ENCODE measurements at regions not wholly inside any gene's neighbourhood (a gene's known extent, or its start where the extent isn't known, plus 50 kb on each side); places are given as distances from the start of the nearest gene placed in this dataset.

DNA sequence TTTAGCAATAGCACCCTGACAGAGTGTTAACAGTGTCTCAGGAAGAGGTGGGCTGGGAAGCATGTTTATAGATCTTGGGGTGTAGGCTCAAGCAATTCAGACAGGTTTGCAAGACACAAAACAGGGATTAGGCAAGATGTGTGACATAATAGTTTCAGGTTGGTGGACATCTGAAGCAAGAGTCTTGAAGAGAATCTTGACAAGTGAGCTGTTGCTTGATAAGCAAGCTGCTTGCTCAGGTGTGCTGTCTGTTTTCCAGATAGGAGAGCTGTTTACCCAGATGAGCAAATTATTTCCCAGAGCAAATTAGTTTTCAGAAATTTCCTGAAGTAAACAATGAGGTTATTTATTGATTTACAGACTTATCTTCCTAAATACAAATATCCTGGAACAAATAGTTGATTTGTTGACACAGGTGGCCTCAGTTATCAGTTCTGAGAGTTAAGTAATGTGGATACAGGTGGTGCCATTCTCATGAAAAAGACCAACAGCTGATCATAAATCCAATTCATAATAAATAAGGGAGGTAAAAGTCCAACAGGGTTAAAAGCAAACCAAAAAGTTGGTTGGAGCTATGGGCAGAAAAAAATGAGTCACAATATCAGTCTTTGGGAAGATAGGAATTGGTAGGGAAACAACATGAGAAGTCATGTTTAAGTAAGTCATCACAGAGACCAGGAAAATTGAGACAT, 437.3 kb downstream of the TBL1XR1 start:
- TF ChIP-seq, protein P1, sequence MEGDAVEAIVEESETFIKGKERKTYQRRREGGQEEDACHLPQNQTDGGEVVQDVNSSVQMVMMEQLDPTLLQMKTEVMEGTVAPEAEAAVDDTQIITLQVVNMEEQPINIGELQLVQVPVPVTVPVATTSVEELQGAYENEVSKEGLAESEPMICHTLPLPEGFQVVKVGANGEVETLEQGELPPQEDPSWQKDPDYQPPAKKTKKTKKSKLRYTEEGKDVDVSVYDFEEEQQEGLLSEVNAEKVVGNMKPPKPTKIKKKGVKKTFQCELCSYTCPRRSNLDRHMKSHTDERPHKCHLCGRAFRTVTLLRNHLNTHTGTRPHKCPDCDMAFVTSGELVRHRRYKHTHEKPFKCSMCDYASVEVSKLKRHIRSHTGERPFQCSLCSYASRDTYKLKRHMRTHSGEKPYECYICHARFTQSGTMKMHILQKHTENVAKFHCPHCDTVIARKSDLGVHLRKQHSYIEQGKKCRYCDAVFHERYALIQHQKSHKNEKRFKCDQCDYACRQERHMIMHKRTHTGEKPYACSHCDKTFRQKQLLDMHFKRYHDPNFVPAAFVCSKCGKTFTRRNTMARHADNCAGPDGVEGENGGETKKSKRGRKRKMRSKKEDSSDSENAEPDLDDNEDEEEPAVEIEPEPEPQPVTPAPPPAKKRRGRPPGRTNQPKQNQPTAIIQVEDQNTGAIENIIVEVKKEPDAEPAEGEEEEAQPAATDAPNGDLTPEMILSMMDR (conservative IDR thresholded peaks at IDR 0.05; ENCODE audit: low read depth, low read length): no peak
- TF ChIP-seq EZH2 (IDR thresholded peaks at IDR 0.05; ENCODE audit: borderline replicate concordance, low read depth, low read length, poor library complexity, severe bottlenecking): no peak
